Amniotic stem cell (primary cell): ENCODE measurements at regions not wholly inside any gene's neighbourhood (a gene's known extent, or its start where the extent isn't known, plus 50 kb on each side); places are given as distances from the start of the nearest gene placed in this dataset.

Source experiments
- DNase-seq: peaks from one replicate; lab custom pipeline; 2025; lab: John Stamatoyannopoulos, UW

- DNase-seq: no peak
These were observed 100.7 kb upstream of the RTL1 start for GRCh38 chr14:101004176-101004575.

DNA sequence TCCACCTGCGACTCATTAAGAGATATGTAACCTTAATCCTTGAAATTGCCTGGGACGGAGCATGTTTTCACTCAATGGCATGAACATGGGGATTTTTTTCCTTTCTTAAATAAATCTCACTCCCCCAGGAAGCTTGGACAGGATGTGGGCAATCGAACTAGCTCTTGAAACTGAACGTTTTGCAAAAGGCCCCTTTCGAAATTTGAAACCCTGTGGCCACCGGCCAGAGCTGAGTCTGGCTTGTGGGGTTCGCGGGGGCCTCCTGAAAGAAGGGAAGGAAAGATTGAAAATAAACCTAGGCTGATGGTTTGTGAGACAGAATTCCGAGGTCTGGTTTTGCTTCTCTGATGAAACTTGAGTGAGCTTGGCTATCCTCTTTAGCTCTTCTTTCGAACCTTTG is 101.4 kb upstream of the RTL1 start:
- no peak for DNase-seq

DNA sequence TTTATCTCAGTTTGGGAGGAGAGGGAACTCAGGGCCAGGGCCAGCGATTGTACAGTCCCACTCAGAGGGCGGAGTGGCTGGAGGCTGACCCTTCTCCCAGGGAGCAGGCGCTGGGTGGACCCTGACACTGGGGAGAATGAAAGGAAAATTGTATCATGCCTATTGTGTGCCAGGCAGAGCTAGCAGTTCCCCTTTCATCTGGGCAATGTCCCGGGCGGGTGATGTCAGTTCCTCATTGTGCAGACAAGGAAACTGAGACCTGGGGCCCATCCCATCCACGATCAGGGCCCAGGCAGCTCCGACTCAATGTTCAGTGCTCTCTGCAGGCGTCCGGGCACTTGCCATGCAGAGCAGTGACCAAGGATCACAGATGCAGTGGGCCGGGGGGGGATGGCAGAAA is 101.9 kb upstream of the RTL1 start:
- DNase-seq: no peak

- DNase-seq: no peak
These were observed 102.5 kb upstream of the RTL1 start for GRCh38 chr14:101006008-101006407.

- no peak for DNase-seq
These were observed 103.6 kb upstream of the RTL1 start for GRCh38 chr14:101007004-101007614.

DNA sequence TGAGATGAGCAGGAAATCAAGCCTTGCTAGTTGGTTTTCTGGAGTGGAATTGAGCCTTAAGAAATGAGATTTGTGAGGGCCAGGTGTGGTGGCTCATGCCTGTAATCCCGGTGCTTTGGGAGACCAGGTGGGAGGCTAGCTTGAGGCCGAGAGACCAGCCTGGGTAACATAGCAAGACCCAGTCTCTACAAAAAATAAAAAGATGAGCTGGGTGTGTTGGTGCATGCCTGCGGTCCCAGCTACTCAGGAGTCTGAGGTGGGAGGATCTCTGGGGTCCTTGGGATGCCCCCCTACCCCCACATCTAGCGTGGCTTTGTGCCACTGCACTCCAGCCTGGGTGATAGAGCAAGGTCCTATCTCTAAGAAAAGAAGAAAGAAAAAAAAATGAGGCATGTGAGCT is 104.2 kb upstream of the RTL1 start:
- no peak for DNase-seq

DNA sequence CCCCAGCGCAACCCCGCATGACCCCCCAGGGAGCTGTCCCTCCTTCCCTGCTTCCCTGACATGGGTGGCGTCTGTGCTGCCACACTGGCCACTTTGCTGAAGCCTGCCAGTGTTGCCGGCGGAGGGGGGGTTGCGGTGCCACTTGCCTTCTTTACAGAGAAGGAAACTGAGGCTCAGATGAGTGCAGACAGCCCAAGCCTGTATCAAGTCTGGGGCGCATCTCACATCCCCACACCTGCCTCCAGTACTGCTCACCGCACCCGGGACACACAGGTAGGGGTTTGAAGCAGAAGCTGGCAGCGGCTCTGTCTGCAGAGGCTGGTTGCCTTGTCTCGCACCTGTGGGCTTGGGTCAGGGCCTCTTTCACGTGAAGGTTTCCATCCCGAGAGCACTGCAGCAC is 104.7 kb upstream of the RTL1 start:
- no peak for DNase-seq

DNA sequence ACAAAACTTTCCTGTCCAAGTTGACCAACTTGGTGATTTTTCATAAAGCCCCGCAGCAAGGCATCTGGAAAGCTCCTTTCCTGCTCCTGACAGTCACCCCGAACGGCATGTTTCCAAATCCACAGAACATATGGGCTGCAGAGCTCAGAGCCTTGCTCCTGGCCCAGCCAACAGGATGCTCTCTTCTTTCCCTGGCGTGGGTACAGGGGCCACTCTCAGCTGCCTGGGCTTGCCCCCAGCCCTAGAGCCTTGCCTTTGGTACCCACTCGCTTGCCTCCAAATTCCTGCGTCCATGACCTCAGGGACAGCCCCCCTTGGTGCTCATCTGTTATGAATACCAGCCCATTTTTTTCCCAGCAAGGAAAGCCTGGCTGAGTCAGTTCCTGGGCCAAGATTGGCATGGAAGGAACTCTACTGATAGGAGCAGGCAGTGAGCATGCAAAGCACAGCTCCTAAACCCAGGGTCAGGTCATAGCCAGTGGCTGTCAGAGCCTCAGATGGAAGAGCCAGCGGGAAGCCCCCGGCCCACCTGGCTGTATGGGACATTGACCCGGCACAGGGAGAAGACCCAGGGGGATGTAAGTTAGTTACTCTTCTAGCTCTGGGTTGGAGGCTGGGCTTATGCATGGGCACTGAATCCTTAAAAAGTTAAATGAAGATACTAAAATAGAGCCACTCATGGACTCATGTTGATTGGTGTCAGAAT is 105.3 kb upstream of the RTL1 start:
- no peak for DNase-seq

DNA sequence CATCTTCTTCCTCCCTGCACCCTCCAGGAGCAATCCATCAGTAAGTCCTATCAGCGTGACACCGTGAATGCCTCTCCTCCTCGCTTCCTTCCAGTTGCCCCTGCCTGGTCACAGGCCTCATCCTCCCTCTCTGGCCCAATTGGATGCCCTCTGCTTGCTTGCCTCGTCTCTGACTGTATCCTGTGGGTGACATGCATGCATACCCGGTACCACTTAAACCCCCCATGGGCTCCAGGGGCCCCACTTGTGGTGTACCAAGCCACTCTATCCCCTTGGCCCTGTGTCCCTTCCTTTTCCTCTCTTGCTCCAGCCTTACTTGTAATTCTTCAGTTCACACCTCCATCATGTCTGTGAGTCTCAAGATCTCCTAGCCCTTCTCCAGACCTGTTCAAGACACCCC is 106.0 kb upstream of the RTL1 start:
- DNase-seq: no peak

- DNase-seq: no peak
These were observed 106.8 kb upstream of the RTL1 start for GRCh38 chr14:101010293-101010692.

- DNase-seq: no peak
These were observed 107.3 kb upstream of the RTL1 start for GRCh38 chr14:101010835-101011234.

DNA sequence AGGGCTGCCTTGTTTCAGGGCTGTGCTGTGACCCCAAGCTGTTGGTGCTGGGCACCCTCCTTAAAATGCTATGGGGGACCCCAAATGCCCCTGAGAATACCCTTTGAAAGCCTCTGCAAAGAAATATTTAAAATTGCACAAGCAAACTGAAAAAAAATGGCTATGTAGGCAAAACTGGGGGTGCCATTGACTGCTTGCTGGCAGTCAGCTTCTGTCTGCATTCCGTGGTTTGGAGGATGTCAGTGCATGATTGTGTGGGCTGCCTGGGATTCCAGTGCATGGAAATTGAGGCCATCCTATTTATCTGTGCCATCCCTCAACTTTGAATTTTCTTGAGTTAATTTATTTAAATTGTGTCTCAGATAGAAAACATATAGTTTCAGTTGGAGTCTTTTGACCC is 113.7 kb upstream of the RTL1 start:
- no peak for DNase-seq

DNA sequence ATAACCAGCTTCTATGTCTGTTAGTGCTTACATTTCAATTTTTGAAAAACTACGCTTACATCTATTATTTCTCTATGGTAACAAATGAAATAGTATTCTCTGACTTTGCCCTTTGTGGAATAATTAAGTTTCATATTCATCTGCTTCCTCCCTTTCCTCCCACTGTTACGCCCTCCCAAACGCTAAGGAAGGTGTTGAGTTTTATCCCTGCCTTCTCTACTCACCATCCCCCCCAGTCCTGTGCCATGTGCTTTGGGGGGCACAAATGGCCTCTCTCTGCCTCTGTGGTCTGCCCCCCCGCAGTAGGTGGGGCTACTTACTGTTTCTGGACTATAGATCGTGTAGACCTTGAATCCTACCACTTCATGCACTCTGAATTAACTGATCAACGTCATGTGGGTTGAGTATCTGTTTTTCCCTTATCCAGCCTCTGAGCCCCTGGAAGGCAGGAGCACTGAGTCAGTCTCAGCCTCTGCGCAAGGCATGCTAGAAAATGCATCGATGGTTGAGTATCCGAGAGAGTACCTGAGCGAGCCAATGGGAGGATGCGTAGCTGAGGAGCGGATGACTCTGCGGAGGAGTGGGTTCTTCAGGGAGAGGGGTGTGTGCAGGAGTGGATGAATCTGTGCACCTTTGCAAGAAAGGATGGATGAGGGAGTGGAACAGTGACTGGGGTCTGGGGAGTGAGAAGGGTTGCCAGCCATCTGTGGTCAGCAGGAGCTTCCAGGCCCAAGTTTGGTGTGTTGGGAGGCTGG is 114.5 kb upstream of the RTL1 start:
- no peak for DNase-seq

DNA sequence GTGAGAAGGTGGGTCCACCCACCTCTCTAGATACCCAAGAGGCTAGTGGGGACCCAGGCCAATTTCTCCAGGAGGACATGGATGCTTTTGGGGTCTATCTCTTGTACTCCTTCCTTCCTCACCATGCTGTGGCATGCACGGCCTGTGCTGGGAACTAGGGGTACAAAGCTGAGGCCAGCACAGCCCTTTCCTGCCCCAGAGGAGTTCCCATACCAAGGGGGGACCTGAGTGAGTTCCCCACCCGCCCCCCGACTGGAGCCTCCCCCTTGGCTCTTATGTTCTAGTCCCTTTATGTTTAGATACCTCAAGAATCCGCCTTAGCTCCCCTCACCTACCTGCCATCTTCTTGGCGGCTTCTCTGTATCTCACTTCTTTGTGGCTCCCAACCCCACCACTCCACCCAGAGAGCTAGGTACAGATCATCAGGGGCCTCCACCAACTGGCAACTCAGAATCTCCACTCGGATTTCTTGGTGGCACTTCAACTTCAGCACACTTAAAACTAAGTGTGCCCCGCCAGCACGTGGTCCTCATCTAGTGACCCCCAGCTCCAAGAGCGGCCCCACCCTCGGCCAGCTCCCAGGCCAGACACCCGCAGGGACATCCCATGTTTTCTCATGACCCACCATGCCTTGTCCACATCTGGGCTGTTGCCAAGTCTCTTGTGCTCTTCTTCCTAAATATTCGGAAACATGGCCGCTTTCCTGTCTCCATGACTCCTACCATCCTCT is 115.2 kb upstream of the RTL1 start:
- DNase-seq: no peak

DNA sequence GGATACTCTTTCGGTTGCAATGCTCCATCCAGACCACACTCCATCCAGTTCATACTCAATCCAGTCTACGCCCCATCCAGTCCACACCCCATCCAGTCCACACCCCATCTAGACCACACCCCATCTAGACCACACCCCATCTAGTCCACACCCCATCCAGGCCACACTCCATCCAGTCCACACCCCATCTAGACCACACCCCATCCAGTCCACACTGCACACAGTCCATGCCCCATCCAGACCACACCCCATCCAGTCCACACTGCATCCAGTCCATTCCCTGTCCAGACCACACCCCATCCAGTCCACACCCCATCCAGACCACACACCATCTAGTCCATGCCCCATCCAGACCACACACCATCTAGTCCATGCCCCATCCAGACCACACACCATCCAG is 116.0 kb upstream of the RTL1 start:
- DNase-seq: no peak

- no peak for DNase-seq
These were observed 116.6 kb upstream of the RTL1 start for GRCh38 chr14:101019990-101020710.

GRCh38 chr14:101020834-101021370 is 117.4 kb upstream of the RTL1 start:
- no peak for DNase-seq

GRCh38 chr14:101022121-101022520 is 118.6 kb upstream of the RTL1 start:
- DNase-seq: no peak

GRCh38 chr14:101022916-101023435 is 119.5 kb upstream of the RTL1 start:
- no peak for DNase-seq

DNA sequence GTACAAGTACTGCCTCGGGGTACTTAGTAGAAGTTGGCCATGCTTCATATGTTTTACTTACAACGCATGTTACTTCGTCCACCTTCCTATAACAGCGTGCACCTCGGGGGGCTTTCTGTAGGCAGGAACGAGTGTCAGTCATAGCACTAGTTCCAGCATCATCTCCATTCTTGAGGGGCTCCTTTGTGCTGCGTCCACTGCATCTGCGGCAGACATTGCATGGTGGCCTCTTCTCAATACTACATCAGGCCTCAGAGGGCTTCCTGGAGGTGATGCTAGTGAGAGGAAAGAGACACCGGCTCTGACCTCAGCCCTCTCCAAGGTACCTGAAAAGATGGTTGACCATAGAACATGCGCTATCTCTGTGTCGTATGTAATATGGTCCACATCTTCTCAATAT is 121.2 kb upstream of the RTL1 start:
- no peak for DNase-seq

- DNase-seq: no peak
These were observed 121.6 kb upstream of the RTL1 start for GRCh38 chr14:101025131-101025530.

DNA sequence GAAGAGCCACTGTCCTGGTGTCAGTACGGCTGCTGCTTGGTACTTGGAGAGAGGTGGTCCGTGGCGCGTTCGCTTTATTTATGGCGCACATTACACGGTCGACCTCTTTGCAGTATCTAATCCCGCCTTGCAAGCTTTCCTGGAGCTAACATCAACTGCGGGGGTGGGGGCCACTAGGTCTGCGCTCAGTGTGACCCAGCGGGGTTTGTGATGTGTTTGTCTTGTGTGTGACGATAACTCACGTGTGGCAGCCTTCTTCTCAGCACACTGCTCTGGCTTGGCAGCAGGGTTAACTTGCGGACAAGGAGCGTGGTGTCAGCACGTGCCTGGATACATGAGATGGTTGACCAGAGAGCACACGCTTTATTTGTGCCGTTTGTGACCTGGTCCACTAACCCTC is 122.2 kb upstream of the RTL1 start:
- no peak for DNase-seq
